ENCODE measurements at regions not wholly inside any gene's neighbourhood (a gene's known extent, or its start where the extent isn't known, plus 50 kb on each side); places are given as distances from the start of the nearest gene placed in this dataset.
A peak's percentile ranks its signal among the peaks of the same experiment; 100 is the strongest.
"Not testable (repeated sequence)": the region's sequence is repeated elsewhere in the genome, so short reads cannot be mapped to it uniquely, and the experiment has no call there.

DNA sequence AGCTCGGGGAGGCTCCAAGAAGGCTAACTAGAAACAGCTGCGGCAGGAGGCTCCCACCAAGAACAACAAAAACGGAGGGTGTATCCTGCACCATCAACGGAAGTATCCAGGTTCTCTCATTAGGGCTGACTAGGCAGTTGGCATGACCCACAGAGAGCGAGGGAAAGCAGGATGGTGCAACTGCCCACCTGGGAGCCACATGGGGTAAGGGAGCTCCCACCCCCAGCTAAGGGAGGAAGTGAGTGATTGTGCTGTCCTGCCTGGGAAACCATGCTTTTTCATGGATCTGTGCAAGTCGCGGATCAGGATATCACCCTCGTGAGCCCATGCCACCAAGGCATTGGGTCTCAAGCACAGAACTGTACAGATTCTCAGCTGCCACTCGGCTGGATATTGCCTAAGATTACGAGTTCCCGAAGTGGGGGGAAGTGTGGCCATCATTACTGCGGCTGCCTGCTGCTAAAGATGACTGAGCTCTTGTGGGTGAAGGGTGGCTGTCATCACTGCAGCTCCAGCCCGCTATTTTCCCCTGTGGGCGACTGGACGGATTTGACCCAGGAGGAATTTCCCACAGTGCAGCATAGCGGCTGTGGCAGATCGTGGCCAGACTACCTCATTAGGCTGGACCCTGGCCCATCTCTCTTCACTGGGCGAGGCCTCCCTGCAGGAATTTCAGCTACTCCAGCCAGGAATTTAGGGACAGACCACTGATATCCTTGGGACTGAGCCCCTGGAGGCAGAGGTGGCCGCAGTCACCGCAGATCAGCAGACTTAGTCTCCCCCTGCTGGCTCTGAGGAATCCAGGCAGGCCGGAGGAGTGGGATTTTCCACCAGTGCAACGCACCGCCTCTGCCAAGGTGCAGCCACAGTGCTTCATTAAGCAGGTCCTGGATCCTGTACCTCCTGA, 515.7 kb downstream of the FRK start:
- DNase-seq (ENCODE audit: low read depth), result no peak

DNA sequence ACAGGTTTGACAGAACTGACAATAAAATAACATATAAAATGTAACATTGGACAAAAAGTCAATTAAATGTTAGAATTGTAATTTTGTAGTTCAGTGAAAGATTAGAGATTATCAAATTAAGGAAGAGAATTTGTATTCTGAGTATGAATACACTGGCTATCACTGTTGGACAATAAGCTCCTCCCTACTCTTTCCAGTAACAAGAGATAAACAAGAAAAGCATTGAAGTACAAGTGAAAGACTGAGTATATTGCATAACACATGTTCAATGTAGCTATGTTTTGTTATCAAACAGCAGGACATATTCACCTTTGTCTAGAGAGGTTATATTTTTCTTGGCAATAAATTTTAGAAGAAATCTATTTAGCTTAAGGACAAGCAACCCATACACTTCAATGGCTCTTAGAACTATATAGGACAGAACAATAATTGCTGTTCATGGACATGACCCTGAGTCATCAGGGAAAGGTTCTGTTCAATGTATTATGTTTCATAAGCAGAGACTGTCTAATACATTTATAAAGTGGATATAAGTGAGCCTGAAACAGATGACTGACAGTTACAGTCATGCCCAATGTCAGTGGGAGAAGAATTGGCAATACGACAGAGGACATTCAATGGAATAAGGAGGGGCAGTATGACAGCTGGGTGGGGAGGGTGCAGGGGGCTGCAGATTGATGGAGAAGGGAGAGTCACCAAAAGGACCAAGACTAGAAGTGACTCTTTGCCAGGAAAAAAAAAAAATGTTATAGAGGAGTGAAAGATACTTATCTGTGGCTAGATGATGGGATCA, 520.4 kb downstream of the FRK start:
- no peak for DNase-seq (ENCODE audit: low read depth)

DNA sequence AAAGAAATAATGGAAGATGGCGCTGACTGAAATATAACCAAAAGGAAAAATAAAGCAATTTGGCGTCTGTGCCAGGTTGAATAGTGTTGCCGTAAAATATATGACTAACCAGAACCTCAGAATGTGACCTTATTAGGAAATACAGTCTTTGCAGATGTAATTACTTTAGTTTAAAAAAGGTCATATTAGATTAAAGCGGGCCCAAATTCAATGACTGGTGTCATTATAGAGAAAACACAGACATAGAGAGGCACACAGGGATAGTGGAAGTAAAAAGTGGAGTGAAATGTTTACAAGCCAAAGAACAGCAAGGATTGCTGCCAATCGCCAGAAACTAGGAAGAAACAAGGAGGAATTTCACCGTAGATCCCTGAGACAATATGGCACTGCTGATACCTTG, 521.2 kb downstream of the FRK start:
- no peak for DNase-seq (ENCODE audit: low read depth)

GRCh38 chr6:115524821-115525220, 535.9 kb downstream of the FRK start:
- DNase-seq (ENCODE audit: low read depth), result no peak

DNA sequence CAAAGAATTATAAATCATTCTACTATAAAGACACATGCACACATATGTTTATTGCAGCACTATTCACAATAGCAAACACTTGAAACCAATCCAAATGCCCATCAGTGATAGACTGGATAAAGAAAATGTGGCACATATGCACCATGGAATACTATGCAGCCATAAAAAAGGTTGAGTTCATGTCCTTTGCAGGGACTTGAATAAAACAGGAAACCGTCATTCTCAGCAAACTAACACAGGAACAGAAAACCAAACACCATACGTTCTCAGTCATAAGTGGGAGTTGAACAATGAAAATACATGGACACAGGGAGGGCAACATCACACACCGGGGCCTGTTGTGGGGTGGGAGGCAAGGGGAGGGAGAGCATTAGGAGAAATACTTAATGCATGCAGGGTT, 538.9 kb downstream of the FRK start:
- not testable (repeated sequence) for DNase-seq (ENCODE audit: low read depth)

DNA sequence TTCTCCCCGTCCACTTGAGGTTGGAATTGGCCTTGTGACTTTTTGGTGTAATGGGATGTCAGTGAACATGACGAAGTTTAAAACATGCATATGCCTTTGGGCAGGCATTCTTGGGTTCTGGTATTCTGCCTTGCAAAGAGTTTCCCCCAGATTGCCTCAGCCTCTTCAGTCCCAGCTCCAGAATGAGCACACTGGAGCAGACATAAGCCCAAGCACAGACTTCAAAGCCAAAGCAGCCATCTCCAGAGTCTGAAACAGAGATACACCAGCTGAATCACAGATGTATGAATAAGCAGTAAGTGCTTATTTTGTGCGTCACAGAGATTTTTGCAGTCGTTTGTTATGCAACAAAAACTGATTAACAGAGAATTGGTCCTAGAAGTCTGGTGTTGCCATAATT, 546.0 kb downstream of the FRK start:
- peak; percentile 83 for DNase-seq (ENCODE audit: low read depth)

GRCh38 chr6:115512923-115513322, 547.8 kb downstream of the FRK start:
- no peak for DNase-seq (ENCODE audit: low read depth)

DNA sequence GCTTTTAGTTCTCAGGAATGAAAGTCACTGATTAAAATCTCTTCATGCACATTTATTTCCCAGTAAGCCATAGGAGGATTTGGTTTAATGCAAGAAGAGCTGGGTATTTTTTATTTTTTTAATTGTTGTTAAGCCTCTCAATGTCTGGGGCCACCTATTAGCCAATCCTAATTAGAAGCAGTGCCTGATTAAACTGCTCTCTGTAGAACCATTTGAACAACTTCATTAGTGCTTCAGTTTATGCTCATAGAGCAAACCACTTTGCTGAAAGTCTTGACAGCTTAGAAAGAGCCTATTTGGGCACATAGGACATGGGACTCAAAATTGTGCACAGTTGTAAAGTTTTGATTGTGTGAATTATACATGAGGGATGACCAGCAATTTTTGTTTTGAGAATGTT, 548.9 kb downstream of the FRK start:
- DNase-seq (ENCODE audit: low read depth), result no peak

GRCh38 chr6:115502432-115502831, 558.3 kb downstream of the FRK start:
- DNase-seq (ENCODE audit: low read depth), result not testable (repeated sequence)

DNA sequence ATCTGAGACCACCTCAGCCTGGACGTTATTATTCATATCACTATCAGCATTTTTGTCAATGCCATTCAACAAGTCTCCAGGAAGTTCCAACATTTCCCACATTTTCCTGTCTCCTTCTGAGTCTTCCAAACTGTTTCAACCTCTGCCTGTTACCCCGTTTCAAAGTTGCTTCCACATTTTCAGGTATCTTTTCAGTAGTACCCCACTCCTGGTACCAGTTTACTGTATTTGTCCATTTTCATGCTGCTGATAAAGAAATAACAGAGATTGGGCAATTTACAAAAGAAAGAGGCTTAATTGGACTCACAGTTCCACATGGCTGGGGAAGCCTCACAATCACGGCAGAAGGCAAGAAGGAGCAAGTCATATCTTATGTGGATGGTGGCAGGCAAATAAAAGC, 565.5 kb downstream of the FRK start:
- no peak for DNase-seq (ENCODE audit: low read depth)

- DNase-seq (ENCODE audit: low read depth), result no peak
Measured at GRCh38 chr6:115487331-115487730, 573.4 kb downstream of the FRK start.

DNA sequence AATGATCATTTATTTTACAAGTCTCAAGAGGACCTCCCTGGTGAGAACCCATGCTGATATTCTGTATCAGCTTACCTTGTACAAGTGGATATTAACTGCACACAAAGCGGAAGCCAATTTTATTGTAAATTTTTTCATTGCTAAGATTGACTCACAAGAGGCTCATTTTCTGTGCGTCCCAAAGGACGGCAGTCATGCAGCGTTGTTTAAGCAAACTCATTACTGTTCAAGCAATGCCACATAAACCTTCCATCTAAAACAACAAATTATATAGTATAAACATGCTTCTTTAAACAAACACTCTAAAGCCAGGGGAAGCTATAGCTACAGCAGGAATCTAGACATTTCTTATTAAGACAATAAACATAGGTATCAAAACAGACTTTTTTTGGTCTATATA, 575.3 kb downstream of the FRK start:
- DNase-seq (ENCODE audit: low read depth), result no peak

GRCh38 chr6:115480543-115480942, 580.1 kb downstream of the FRK start:
- not testable (repeated sequence) for DNase-seq (ENCODE audit: low read depth)

DNA sequence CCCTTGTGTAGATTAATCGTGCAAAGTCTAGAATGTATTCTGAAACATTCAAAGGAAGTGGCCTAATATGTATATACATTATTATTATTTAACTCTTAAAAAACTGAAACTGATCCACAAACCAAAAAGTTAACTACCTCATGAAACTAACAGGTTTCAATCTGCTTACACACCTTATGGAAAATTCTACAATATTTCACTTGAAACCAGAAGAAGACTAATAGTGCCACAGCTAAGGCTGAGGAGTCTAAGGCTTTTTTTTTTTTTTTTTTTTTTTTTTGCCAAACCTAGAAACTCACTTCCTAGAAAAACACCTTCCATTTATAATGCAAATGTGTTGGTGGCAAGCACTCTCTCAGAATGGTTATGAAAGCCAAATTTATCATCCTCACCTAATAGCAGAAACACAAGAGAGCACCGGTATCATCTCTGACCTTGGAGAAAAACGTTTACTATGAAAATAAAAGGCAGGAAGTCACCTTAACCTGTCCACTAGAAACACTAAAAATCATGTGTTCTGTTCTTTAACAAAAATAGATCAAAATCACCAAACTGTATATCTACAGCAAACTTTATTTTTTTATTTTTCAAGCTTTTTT, 586.1 kb downstream of the FRK start:
- DNase-seq (ENCODE audit: low read depth), result no peak

GRCh38 chr6:115468272-115469005, 592.3 kb downstream of the FRK start:
- no peak for DNase-seq (ENCODE audit: low read depth)

GRCh38 chr6:115467726-115468125, 593.0 kb downstream of the FRK start:
- no peak for DNase-seq (ENCODE audit: low read depth)

- no peak for DNase-seq (ENCODE audit: low read depth)
Measured at GRCh38 chr6:115460913-115461312, 599.8 kb downstream of the FRK start.

- DNase-seq (ENCODE audit: low read depth), result no peak
Measured at GRCh38 chr6:115456848-115457247, 603.8 kb downstream of the FRK start.

GRCh38 chr6:115443825-115444478, 616.7 kb downstream of the FRK start:
- no peak for DNase-seq (ENCODE audit: low read depth)

- no peak for DNase-seq (ENCODE audit: low read depth)
Measured at GRCh38 chr6:115442323-115442722, 618.4 kb downstream of the FRK start.

GRCh38 chr6:115441651-115442050, 619.0 kb downstream of the FRK start:
- peak; percentile 16 for DNase-seq (ENCODE audit: low read depth)

DNA sequence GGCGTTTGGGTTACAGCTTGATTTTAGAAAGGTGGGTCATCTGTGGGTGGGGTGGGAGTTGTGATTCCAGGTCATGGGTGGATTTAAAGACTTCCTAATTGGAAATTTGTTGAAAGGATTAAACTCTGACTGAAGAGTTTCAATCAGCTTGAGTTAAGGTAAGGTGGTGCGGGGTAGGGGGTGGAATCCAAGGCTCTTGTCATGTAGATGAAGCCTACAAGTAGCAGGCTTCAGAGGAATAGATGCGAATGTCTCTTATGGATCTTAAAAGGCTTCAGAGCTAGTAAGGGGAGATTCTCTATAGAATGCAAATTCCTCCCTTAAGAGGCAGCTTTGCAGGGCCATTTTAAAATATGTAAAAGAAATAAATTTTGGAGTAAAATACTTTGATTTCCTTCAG, 645.3 kb downstream of the FRK start:
- DNase-seq (ENCODE audit: low read depth), result no peak

All from GM04503 (cell line).